MG63 (cell line): ENCODE measurements at regions not wholly inside any gene's neighbourhood (a gene's known extent, or its start where the extent isn't known, plus 50 kb on each side); places are given as distances from the start of the nearest gene placed in this dataset.
"Not testable (repeated sequence)": the region's sequence is repeated elsewhere in the genome, so short reads cannot be mapped to it uniquely, and the experiment has no call there.

ENCODE experiments used
- DNase-seq: peaks from one replicate; pipeline ENCODE4 v3.0.0-alpha.2; 2020
- H3K27me3 ChIP-seq: fragments of 250-450 bp; sonication (Bioruptor Pico); 2 replicates; pipeline ENCODE4 v1.5.1; 2020; ENCODE audit warnings: mild to moderate bottlenecking, moderate library complexity
- H3K36me3 ChIP-seq: fragments of 250-450 bp; sonication (Bioruptor Pico); 2 replicates; pipeline ENCODE4 v1.5.1; 2020; ENCODE audit warnings: mild to moderate bottlenecking, moderate library complexity
- H3K4me3 ChIP-seq: fragments of 250-450 bp; sonication (Bioruptor Pico); 2 replicates; pipeline ENCODE4 v1.5.1; 2020; ENCODE audit warnings: mild to moderate bottlenecking, moderate library complexity
- H3K9me3 ChIP-seq: fragments of 250-450 bp; sonication (Bioruptor Pico); 2 replicates; pipeline ENCODE4 v1.5.1; 2020; ENCODE audit warnings: mild to moderate bottlenecking, moderate library complexity

- Histone ChIP-seq H3K27me3 (no peaks in the 10 kb centered on the region), H3K9me3 (no peaks in the 10 kb centered on the region), H3K4me3 (no peak overlapping the region), H3K36me3 (no peaks in the 10 kb centered on the region)
- DNase-seq = no peak
Observed at GRCh38 chr11:12585861-12586260, 88.4 kb upstream of the TEAD1 start.

DNA sequence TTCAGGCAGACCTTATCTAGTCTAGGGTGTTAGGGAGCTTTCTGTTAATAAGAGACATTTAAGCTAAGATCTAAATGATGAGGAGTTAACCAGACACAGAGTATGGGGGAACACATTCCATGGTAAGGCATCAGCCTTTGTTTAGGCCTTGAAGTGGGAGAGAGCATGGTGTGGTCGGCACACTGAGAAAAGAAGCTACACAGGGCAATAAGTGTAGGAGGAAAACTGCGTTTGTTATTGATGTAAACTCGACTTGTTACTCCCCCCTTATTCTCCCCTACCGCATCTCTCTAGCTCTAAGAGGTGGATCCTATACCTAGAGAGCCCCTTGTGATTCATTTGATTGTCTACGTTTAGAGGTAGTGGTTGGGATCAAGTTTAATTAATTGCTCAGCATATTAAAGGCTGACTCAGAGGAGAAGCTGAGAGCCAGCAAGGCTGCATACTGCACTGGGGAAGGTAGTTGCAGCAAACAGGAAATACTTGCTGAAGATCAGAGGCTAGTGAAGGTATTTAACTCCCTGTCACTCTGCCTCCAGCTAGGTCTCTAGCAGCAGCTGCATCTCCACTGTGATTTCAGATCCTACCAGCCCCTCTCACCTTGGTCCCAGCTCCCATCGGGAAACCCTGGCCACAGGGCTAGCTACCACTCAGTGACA, 86.8 kb upstream of the TEAD1 start:
- DNase-seq = peak; percentile 30
- Histone ChIP-seq H3K36me3 (no peaks in the 10 kb centered on the region), H3K9me3 (no peaks in the 10 kb centered on the region), H3K4me3 (no peak overlapping the region), H3K27me3 (no peaks in the 10 kb centered on the region)

DNA sequence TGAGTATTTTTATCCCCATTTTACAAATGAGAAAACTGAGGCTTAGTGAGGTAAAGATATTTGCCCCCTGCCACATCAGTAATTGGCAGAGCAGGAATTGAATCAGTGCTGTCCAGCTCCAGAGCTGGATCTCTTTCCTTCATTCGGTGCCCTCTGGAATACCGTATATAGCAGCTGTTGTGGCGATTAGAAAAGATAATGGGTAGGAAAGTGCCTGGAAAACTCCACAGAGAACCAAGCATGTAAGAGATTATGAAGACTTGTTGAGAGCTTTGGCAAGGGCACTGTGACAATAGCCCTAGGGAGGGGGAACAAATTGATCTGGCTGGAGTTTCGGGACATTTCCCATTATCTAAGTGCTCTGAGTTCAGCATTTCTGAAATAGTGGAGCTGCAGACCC, 82.5 kb upstream of the TEAD1 start:
- Histone ChIP-seq H3K9me3 (no peaks in the 10 kb centered on the region), H3K27me3 (no peaks in the 10 kb centered on the region), H3K36me3 (no peaks in the 10 kb centered on the region), H3K4me3 (no peak overlapping the region)
- no peak for DNase-seq

GRCh38 chr11:12592283-12592682, 81.9 kb upstream of the TEAD1 start:
- no peaks in the 10 kb centered on the region for H3K27me3 ChIP-seq
- no peak for DNase-seq

GRCh38 chr11:12595089-12595847, 79.0 kb upstream of the TEAD1 start:
- not testable (repeated sequence) for H3K36me3 ChIP-seq, H3K27me3 ChIP-seq, H3K4me3 ChIP-seq, DNase-seq, H3K9me3 ChIP-seq

More at GRCh38 chr11:12592283-12592682, 81.9 kb upstream of the TEAD1 start:
- no peaks in the 10 kb centered on the region for H3K36me3 ChIP-seq
- no peak overlapping the region for H3K4me3 ChIP-seq
- H3K9me3 ChIP-seq = no peaks in the 10 kb centered on the region

DNA sequence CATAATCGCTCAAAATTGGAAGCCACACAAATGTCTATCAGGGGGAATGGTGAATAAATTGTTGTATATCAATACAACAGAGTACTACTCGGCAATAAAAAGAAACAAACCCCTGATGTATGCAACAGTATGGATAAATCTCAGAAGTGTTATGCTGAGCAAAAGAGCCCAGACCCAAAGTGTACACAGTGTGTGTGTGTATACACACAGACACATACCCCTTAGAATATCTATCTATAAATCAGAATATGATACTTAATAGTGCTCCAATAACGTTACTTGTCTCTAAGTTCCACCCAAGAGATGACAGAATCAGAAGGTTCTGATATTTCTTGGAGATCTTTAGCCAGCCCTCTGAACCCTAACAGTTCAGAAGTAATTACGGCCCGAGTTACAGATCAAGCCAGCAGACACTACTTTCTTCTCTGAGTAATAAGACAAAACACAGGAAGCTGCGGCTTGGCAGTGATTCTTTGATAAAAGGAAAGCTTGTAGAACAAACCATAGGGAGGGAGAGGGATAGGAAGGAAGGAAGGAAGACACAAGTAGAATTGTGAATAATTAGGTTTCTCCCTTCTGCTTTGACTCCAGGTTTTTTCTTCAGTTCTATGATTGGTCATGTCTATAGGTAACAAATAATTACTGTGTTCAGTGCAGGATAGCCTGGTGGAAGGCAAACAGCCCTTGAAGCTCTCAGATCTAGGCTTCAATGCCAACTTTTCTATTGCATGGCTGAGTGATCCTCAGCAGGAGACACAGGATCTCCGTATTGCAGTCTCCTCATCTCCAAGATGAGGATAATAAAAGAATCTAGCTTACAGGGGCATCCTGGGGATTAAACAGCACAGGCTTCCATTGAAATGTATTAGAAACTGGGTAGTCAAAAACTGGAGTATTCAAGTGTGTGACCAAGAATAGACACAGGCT, 75.6 kb upstream of the TEAD1 start:
- no peaks in the 10 kb centered on the region for H3K9me3 ChIP-seq
- DNase-seq = peak; percentile 40
- H3K4me3 ChIP-seq = no peak overlapping the region
- H3K27me3 ChIP-seq = no peaks in the 10 kb centered on the region
- no peaks in the 10 kb centered on the region for H3K36me3 ChIP-seq

DNA sequence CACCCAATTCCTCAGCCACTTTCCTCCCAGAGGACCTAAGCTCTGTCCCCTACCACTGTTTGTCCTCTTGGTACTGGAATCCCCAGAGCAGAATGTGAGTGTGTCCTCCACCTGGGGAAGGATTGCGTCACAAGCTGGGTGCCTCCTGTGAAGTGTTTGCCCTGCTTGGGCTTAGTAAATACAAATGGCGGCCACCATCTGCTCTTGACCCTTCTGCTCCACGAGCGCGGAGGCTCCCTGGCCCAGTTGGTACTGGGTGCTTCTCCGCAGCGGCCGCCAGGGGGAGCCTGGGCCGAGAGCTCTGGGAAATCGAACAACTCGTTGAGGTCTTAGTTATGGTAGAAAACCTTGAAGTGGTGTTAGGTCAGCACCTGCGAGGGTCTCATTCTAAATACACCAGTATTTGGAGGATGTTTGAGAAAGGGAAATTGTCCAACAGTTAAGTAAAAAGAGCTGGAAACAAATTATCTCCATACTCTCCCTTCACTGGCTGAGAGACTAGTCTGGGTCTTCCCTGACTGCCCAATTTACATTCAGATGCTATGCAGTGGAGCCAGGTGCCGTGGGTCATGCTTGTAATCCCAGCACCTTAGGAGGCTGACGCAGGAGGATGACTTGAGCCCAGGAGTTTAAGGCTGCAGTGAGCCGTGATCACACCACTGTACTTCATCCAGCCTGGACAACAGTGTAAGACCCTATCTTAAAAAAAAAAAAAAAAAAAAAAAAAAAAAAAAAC, 74.6 kb upstream of the TEAD1 start:
- no peaks in the 10 kb centered on the region for H3K9me3 ChIP-seq
- DNase-seq = no peak
- H3K27me3 ChIP-seq = no peaks in the 10 kb centered on the region
- H3K4me3 ChIP-seq = no peak overlapping the region
- H3K36me3 ChIP-seq = no peaks in the 10 kb centered on the region

- Histone ChIP-seq H3K4me3 (no peak overlapping the region), H3K27me3 (no peaks in the 10 kb centered on the region), H3K9me3 (peaks cover 8% of the 10 kb centered on the region; the same call in 1 of the 2 replicates), H3K36me3 (no peaks in the 10 kb centered on the region)
- DNase-seq = no peak
Observed at GRCh38 chr11:12600829-12601228, 73.4 kb upstream of the TEAD1 start.

DNA sequence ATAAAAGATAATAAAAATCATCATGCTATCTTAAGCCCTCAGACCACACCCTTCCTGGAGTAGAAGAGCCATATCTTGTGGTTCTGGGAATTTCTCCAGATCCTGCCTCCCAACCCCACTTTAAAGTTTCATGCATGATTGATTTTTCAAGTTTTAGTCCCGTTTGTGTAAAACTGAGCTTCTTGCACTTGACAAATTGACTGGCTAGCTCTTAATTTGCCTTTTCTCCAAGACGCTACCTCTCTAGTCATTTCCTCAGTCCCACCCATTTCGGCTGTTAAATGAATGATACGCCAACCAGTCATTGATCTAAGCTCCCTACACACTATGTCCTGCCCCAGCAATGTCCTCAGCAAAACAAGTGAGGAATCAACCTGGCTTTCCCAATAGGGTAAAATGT, 71.8 kb upstream of the TEAD1 start:
- Histone ChIP-seq H3K27me3 (no peaks in the 10 kb centered on the region), H3K4me3 (no peak overlapping the region), H3K36me3 (no peaks in the 10 kb centered on the region), H3K9me3 (peaks cover 8% of the 10 kb centered on the region; the same call in 1 of the 2 replicates)
- peak; percentile 13 for DNase-seq

DNA sequence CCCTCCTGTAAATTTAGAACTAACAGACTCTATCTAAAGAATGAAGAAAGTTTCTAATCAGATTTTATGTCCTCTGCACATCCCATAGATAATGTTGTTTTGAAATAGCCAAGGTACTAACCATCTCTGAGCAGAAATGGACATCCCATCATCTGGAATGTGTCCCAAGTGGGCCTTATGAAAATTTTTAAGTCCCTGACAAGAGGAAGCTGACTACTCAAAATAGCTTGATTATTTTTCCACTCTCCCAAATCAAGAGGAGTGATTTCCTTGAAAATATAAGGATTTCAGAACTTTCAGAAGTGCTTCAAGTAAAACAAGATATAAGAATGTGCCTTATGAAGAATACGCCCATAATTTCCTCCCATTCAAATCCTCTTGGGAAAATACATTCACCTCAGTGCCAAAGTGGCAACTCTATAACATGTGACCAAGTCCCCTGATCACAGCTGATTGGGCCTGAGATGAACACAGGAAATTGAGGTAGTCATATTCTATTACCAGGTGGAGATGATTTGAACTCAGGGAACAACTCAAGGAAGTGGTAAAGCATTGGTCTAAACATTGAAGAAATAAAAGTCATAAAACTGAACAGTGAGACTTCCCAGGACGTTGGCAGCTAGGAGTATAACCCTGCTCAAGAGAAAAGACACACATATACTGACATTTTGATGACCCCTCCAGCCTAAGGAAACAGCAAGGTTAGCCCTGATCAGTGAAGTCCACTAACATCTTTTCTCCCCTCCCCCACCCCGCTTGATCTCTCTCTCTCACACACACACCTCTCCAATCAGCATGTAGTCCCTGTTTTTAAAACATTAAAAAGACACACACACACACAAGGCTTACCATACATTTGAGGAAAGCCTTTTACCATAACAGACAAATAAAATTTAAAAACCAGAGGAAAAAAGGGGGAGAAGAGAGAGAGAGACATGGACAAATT, 70.8 kb upstream of the TEAD1 start:
- H3K4me3 ChIP-seq = no peak overlapping the region
- no peak for DNase-seq
- H3K36me3 ChIP-seq = no peaks in the 10 kb centered on the region
- no peaks in the 10 kb centered on the region for H3K27me3 ChIP-seq
- peaks cover 8% of the 10 kb centered on the region; the same call in 1 of the 2 replicates for H3K9me3 ChIP-seq

DNA sequence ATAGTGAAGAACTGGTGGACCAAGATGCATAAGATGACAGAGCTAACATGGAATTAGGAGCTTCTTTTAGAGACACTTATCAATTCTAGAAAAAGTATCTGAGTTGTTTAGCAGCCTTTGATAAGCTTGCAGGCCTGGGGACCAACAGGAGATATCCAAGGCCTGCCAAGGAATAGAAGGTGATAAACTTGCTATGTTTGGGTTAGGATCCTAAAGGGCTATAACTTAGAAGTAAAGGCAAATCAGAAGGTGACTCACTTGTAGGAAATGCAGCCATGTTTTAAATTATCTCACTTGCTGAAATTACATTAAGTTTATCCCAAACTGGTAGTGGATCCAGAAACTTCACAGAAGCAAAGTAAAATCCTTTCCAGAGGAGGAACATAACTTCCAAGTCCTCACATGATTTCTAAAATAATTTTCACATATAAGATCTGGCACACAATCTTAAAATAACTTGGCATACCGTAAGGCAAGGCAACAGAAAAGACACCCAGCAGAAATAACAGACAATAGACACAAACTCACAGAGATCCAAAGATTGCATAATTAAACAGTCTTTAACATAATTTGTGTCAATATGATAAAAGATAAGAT, 69.6 kb upstream of the TEAD1 start:
- H3K27me3 ChIP-seq = no peaks in the 10 kb centered on the region

GRCh38 chr11:12606597-12606996, 67.6 kb upstream of the TEAD1 start:
- Histone ChIP-seq H3K36me3 (no peaks in the 10 kb centered on the region), H3K27me3 (no peaks in the 10 kb centered on the region), H3K4me3 (no peak overlapping the region), H3K9me3 (peaks cover 13% of the 10 kb centered on the region)
- DNase-seq = peak; percentile 21

More for the DNA sequence above, 69.6 kb upstream of the TEAD1 start:
- Histone ChIP-seq H3K9me3 (peaks cover 9% of the 10 kb centered on the region), H3K36me3 (no peaks in the 10 kb centered on the region), H3K4me3 (no peak overlapping the region)
- DNase-seq = no peak

- not testable (repeated sequence) for H3K4me3 ChIP-seq
Observed at GRCh38 chr11:12608678-12609077, 65.5 kb upstream of the TEAD1 start.

GRCh38 chr11:12611352-12611751, 62.9 kb upstream of the TEAD1 start:
- DNase-seq = no peak
- H3K36me3 ChIP-seq = no peaks in the 10 kb centered on the region
- H3K9me3 ChIP-seq = peaks cover 19% of the 10 kb centered on the region
- no peak overlapping the region for H3K4me3 ChIP-seq
- no peaks in the 10 kb centered on the region for H3K27me3 ChIP-seq

More at GRCh38 chr11:12608678-12609077, 65.5 kb upstream of the TEAD1 start:
- not testable (repeated sequence) for H3K27me3 ChIP-seq, H3K36me3 ChIP-seq, DNase-seq
- H3K9me3 ChIP-seq = peaks cover 24% of the 10 kb centered on the region

DNA sequence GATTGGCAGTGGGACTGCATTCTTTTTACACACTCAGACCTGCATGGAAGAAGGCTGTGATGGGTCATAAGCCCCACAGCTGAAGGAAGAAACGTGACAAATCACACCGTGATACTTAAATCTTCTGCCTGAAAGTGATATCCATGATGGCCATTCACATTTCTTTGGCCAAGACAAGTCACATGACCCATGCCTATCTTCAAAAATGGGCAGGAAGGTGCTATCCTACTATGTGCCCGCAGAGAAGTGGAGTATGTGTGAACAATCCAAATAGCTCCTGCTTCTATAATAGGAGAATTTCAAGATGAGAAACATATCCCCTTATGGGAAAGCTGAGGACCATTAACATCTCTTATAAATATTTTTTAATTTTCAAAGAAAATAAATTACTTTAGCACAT, 56.6 kb upstream of the TEAD1 start:
- H3K27me3 ChIP-seq = no peaks in the 10 kb centered on the region
- DNase-seq = no peak
- peaks cover 4% of the 10 kb centered on the region; the same call in 1 of the 2 replicates for H3K9me3 ChIP-seq
- no peak overlapping the region for H3K4me3 ChIP-seq
- H3K36me3 ChIP-seq = no peaks in the 10 kb centered on the region
